IMR-90 (cell line): ENCODE measurements at regions not wholly inside any gene's neighbourhood (a gene's known extent, or its start where the extent isn't known, plus 50 kb on each side); places are given as distances from the start of the nearest gene placed in this dataset.

ENCODE experiments used
- ATAC-seq: fragments of 200-7000 bp; cut with Tn5 transposase; 2 replicates; pipeline ENCODE4 v1.9.1; 2020; ENCODE audit warnings: low read depth, mild to moderate bottlenecking, moderate library complexity
- BruUV-seq: library from RNA; stranded (reverse); fragments of 400-500 nt; replicated peaks from 2 replicates; lab custom pipeline; 2021; lab: Mats Ljungman, UMichigan
- CTCF ChIA-PET: fragments of 300-600 bp; formaldehyde crosslinking; extraction: SDS; loops from one replicate; lab custom pipeline; 2021; ENCODE audit warnings: antibody characterized with exemption; lab: Yijun Ruan, JAX
- POLR2A ChIA-PET: fragments of 300-600 bp; sonication (Branson Sonifier 250); formaldehyde crosslinking; loops from one replicate; lab custom pipeline; 2022; ENCODE audit warnings: antibody characterized with exemption; ENCODE audit not compliant: unreplicated experiment; lab: Charles Lee
- DNase-seq: peaks from one replicate; pipeline ENCODE4 v3.0.0; 2013
- H2AFZ ChIP-seq: replicated peaks from 2 replicates; pipeline ENCODE3; 2013; ENCODE audit warnings: low read length, mild to moderate bottlenecking; ENCODE audit not compliant: poor library complexity
- H2AK5ac ChIP-seq: 2 replicates; pipeline ENCODE4 v1.6.1; 2013; ENCODE audit warnings: low read depth, low read length, inconsistent platforms
- H2AK9ac ChIP-seq: replicated peaks from 2 replicates; pipeline ENCODE3; 2013; ENCODE audit warnings: mild to moderate bottlenecking, low read depth, low read length, moderate library complexity; ENCODE audit not compliant: poor library complexity
- H2BK120ac ChIP-seq: 2 replicates; pipeline ENCODE4 v1.6.1; 2013; ENCODE audit warnings: low read depth, low read length, inconsistent platforms
- H2BK15ac ChIP-seq: 3 replicates; pipeline ENCODE4 v1.6.1; 2013; ENCODE audit warnings: low read depth, low read length, inconsistent platforms
- H2BK20ac ChIP-seq: 2 replicates; pipeline ENCODE4 v1.6.1; 2013; ENCODE audit warnings: low read depth, mild to moderate bottlenecking, inconsistent platforms, low read length, moderate library complexity
- H2BK5ac ChIP-seq: 2 replicates; pipeline ENCODE4 v1.6.1; 2013; ENCODE audit warnings: mild to moderate bottlenecking, low read depth, low read length, inconsistent platforms; ENCODE audit not compliant: poor library complexity, severe bottlenecking
- H3K14ac ChIP-seq: replicated peaks from 2 replicates; pipeline ENCODE4 v1.6.1; 2013; ENCODE audit warnings: low read depth, low read length, inconsistent platforms
- H3K18ac ChIP-seq: 2 replicates; pipeline ENCODE4 v1.6.1; 2013; ENCODE audit warnings: low read depth, low read length, control low read depth
- H3K23ac ChIP-seq: 2 replicates; pipeline ENCODE4 v1.6.1; 2013; ENCODE audit warnings: low read depth, low read length, inconsistent platforms
- H3K27ac ChIP-seq: 2 replicates; pipeline ENCODE4 v1.5.1; 2013; ENCODE audit warnings: mild to moderate bottlenecking, control low read depth, low read length; ENCODE audit not compliant: insufficient read depth
- H3K27me3 ChIP-seq: 2 replicates; pipeline ENCODE4 v1.6.1; 2013; ENCODE audit warnings: low read length; ENCODE audit not compliant: control insufficient read depth, insufficient read depth
- H3K36me3 ChIP-seq: 2 replicates; pipeline ENCODE4 v1.6.1; 2013; ENCODE audit warnings: low read length, mixed read lengths; ENCODE audit not compliant: control insufficient read depth, insufficient read depth
- H3K4ac ChIP-seq: 2 replicates; pipeline ENCODE4 v1.6.1; 2013; ENCODE audit warnings: low read depth, low read length, inconsistent platforms
- H3K4me1 ChIP-seq: 2 replicates; pipeline ENCODE4 v1.6.1; 2013; ENCODE audit warnings: low read length, mixed read lengths; ENCODE audit not compliant: control insufficient read depth, insufficient read depth
- H3K4me2 ChIP-seq: 2 replicates; pipeline ENCODE4 v1.6.1; 2013; ENCODE audit warnings: low read depth, mild to moderate bottlenecking, control low read depth, low read length, moderate library complexity
- H3K4me3 ChIP-seq: 2 replicates; pipeline ENCODE4 v1.5.1; 2013; ENCODE audit warnings: low read depth, mild to moderate bottlenecking, control low read depth, low read length, moderate library complexity; ENCODE audit not compliant: insufficient read depth
- H3K56ac ChIP-seq: 2 replicates; pipeline ENCODE4 v1.6.1; 2013; ENCODE audit warnings: low read length, inconsistent platforms; ENCODE audit not compliant: insufficient read depth; ENCODE audit errors: extremely low read depth
- H3K79me1 ChIP-seq, 2 experiments: 2 replicates each; pipeline ENCODE4 v1.6.1; 2013; ENCODE audit warnings: low read length in 2 of 2, inconsistent platforms in 1 of 2, low read depth in 1 of 2
- H3K9ac ChIP-seq: 2 replicates; pipeline ENCODE4 v1.6.1; 2013; ENCODE audit warnings: low read depth, low read length, control low read depth
- H3K9me1 ChIP-seq: 2 replicates; pipeline ENCODE4 v1.6.1; 2013; ENCODE audit warnings: low read length, inconsistent platforms; ENCODE audit not compliant: insufficient read depth
- H3K9me3 ChIP-seq: 2 replicates; pipeline ENCODE4 v1.6.1; 2013; ENCODE audit warnings: low read length; ENCODE audit not compliant: control insufficient read depth, insufficient read depth
- H4K20me1 ChIP-seq: 2 replicates; pipeline ENCODE4 v1.6.1; 2013; ENCODE audit warnings: low read length, inconsistent platforms; ENCODE audit not compliant: insufficient read depth
- H4K5ac ChIP-seq: 2 replicates; pipeline ENCODE4 v1.6.1; 2013; ENCODE audit warnings: mild to moderate bottlenecking, low read depth, low read length, control low read depth
- H4K8ac ChIP-seq, 2 experiments: 2 replicates each; pipeline ENCODE4 v1.6.1; 2013; ENCODE audit warnings: low read depth in 2 of 2, low read length in 2 of 2, control low read depth in 1 of 2, inconsistent platforms in 1 of 2
- H4K91ac ChIP-seq: 2 replicates; pipeline ENCODE4 v1.6.1; 2013; ENCODE audit warnings: low read depth, low read length, inconsistent platforms; ENCODE audit not compliant: insufficient read depth
- BHLHE40 ChIP-seq: fragments of 150-350 bp; IDR thresholded peaks from 2 replicates; pipeline ENCODE4 v1.6.1; 2016; ENCODE audit warnings: mild to moderate bottlenecking, low read depth, low read length
- CEBPB ChIP-seq: IDR thresholded peaks from 2 replicates; pipeline ENCODE4 v1.6.1; 2012; ENCODE audit warnings: low read depth, low read length, improper control_type of control experiment
- CHD1 ChIP-seq: IDR thresholded peaks from 2 replicates; pipeline ENCODE4 v1.6.1; 2012; ENCODE audit warnings: low read depth, low read length, improper control_type of control experiment
- ELK1 ChIP-seq: fragments of 150-350 bp; IDR thresholded peaks from 2 replicates; pipeline ENCODE4 v1.6.1; 2016; ENCODE audit warnings: low read depth, mild to moderate bottlenecking, low read length, moderate library complexity, borderline replicate concordance
- FOS ChIP-seq: fragments of 150-350 bp; IDR thresholded peaks from 2 replicates; pipeline ENCODE4 v1.6.1; 2016; ENCODE audit warnings: low read depth, low read length
- MAFK ChIP-seq: IDR thresholded peaks from 2 replicates; pipeline ENCODE4 v1.6.1; 2012; ENCODE audit warnings: low read depth, low read length, improper control_type of control experiment
- MAZ ChIP-seq: IDR thresholded peaks from 2 replicates; pipeline ENCODE4 v1.6.1; 2012; ENCODE audit warnings: low read depth, mild to moderate bottlenecking, low read length, improper control_type of control experiment, moderate library complexity, borderline replicate concordance
- MXI1 ChIP-seq: IDR thresholded peaks from 2 replicates; pipeline ENCODE4 v1.6.1; 2012; ENCODE audit warnings: low read depth, mild to moderate bottlenecking, low read length, moderate library complexity, borderline replicate concordance
- NFE2L2 ChIP-seq: fragments of 150-350 bp; IDR thresholded peaks from 2 replicates; pipeline ENCODE4 v1.6.1; 2016; ENCODE audit warnings: low read depth, mild to moderate bottlenecking, low read length
- POLR2A ChIP-seq: IDR thresholded peaks from 2 replicates; pipeline ENCODE4 v1.6.1; 2012; ENCODE audit warnings: mild to moderate bottlenecking, low read depth, low read length
- RAD21 ChIP-seq: IDR thresholded peaks from 2 replicates; pipeline ENCODE4 v1.6.1; 2012; ENCODE audit warnings: low read length, improper control_type of control experiment
- RCOR1 ChIP-seq: IDR thresholded peaks from 2 replicates; pipeline ENCODE4 v1.6.1; 2012; ENCODE audit warnings: mild to moderate bottlenecking, low read length, improper control_type of control experiment; ENCODE audit not compliant: insufficient replicate concordance
- RFX5 ChIP-seq: IDR thresholded peaks from 2 replicates; pipeline ENCODE4 v1.8.0; 2012; ENCODE audit warnings: low read depth, mild to moderate bottlenecking, low read length, moderate library complexity
- SMC3 ChIP-seq: fragments of 150-350 bp; IDR thresholded peaks from 2 replicates; pipeline ENCODE4 v1.6.1; 2016; ENCODE audit warnings: low read depth, mild to moderate bottlenecking, antibody characterized with exemption, low read length, moderate library complexity
- USF2 ChIP-seq: fragments of 150-350 bp; IDR thresholded peaks from 2 replicates; pipeline ENCODE4 v1.6.1; 2017; ENCODE audit warnings: mild to moderate bottlenecking, antibody characterized with exemption, low read length, low read depth
- WGBS, 2 experiments: methylation state at CpG; one replicate each; pipeline versions ENCODE4 v1.1.5 to v1.1.7; 2013; ENCODE audit warnings: missing lambda C conversion rate in 2 of 2; ENCODE audit not compliant: insufficient read length in 1 of 2; ENCODE audit errors: extremely low coverage in 2 of 2; 5-methylcytosine and 5-hydroxymethylcytosine counted together
- dilution Hi-C: fragments of 300-500 bp; cut with HindIII; formaldehyde crosslinking; loops from one replicate; pipeline ENCODE4 v1.14.3; 2018; ENCODE audit warnings: low sequenced_read_pairs; ENCODE audit not compliant: unreplicated experiment
- in situ Hi-C: fragments of 300-500 bp; cut with MboI; formaldehyde crosslinking; loops from 3 replicates; pipeline ENCODE4 v1.14.3; 2019; ENCODE audit warnings: low sequenced_read_pairs, inconsistent platforms, mixed read lengths
- intact Hi-C: fragments of 100-400 bp; cut with micrococcal nuclease; formaldehyde crosslinking; loops from 2 replicates; pipeline ENCODE4 v1.10.0; 2022
- TF ChIP-seq, protein P1 (sequence below): conservative IDR thresholded peaks from 2 replicates; pipeline ENCODE4 v1.5.1; 2012; ENCODE audit warnings: mild to moderate bottlenecking, low read depth, low read length, improper control_type of control experiment

DNA sequence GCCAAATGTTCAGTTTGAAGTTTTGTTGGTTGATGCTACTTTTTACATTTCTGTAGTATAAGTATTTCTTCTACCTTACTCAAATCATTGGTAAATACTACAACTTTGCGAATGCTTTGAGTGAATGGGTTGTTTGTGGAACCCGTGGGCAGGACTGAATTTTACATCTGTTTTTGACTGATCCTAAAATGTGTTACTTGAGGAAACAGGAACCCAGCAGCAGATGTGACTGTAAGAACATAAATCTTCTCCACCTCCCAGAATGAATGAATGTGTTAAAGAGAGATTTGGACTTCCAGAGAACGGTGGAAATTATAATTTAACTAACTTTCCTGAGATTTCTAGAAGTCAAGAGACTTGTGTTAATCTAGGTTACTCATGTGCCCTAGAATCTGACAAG is 728.5 kb upstream of the MARCKS start:
- no peak overlapping the region for H4K8ac ChIP-seq
- ATAC-seq: no peak
- H2BK120ac ChIP-seq: no peak overlapping the region
- H4K20me1 ChIP-seq: no peaks in the 10 kb centered on the region
- POLR2A ChIA-PET: no interaction called here
- no peak overlapping the region for H2AK5ac ChIP-seq
- no peaks in the 10 kb centered on the region for H3K36me3 ChIP-seq
- in situ Hi-C loops: no loop called here
- no peak for DNase-seq
- no peak overlapping the region for H4K91ac ChIP-seq
- no peak overlapping the region for H3K18ac ChIP-seq
- no peak overlapping the region for H3K27ac ChIP-seq
- H3K27me3 ChIP-seq: no peaks in the 10 kb centered on the region
- H4K5ac ChIP-seq: no peak overlapping the region
- H3K9me1 ChIP-seq: no peaks in the 10 kb centered on the region
- H3K9ac ChIP-seq: no peak overlapping the region
- no peak overlapping the region for H3K14ac ChIP-seq
- CTCF ChIA-PET: no interaction called here
- H3K79me1 ChIP-seq: no peaks in the 10 kb centered on the region
- no peak overlapping the region for H2AFZ ChIP-seq
- no peak overlapping the region for H2BK5ac ChIP-seq
- no peak overlapping the region for H3K4me3 ChIP-seq
- dilution Hi-C loops: no loop called here
- intact Hi-C loops: loop anchor here (10.0 kb wide), 3 partner anchors 306 to 546 kb away; no protein-coding TSS in a partner anchor
- H3K4ac ChIP-seq: no peak overlapping the region
- H2BK20ac ChIP-seq: no peak overlapping the region
- no peak overlapping the region for H3K56ac ChIP-seq
- no TSS peak for BruUV-seq
- no peak overlapping the region for H2AK9ac ChIP-seq
- 0 out of 3 replicates have a peak overlapping the region, but pooled peaks have one; percentile 23 for H2BK15ac ChIP-seq
- no peak overlapping the region for H3K23ac ChIP-seq
- TF ChIP-seq MAZ (no peak), RCOR1 (no peak), MAFK (no peak), CHD1 (no peak), BHLHE40 (no peak), FOS (no peak), POLR2A (no peak), RFX5 (no peak), ELK1 (no peak), SMC3 (no peak), USF2 (no peak), CEBPB (no peak), MXI1 (no peak), RAD21 (no peak), NFE2L2 (no peak)
- TF ChIP-seq, protein P1, sequence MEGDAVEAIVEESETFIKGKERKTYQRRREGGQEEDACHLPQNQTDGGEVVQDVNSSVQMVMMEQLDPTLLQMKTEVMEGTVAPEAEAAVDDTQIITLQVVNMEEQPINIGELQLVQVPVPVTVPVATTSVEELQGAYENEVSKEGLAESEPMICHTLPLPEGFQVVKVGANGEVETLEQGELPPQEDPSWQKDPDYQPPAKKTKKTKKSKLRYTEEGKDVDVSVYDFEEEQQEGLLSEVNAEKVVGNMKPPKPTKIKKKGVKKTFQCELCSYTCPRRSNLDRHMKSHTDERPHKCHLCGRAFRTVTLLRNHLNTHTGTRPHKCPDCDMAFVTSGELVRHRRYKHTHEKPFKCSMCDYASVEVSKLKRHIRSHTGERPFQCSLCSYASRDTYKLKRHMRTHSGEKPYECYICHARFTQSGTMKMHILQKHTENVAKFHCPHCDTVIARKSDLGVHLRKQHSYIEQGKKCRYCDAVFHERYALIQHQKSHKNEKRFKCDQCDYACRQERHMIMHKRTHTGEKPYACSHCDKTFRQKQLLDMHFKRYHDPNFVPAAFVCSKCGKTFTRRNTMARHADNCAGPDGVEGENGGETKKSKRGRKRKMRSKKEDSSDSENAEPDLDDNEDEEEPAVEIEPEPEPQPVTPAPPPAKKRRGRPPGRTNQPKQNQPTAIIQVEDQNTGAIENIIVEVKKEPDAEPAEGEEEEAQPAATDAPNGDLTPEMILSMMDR: no peak
- no CpG with 5 or more reads among the region's 3 CpGs for WGBS, 2 experiments
- no peaks in the 10 kb centered on the region for H3K9me3 ChIP-seq
- H3K4me1 ChIP-seq: no peaks in the 10 kb centered on the region
- no peak overlapping the region for H3K4me2 ChIP-seq
